Neural progenitor cell (in vitro differentiated cells): ENCODE measurements at regions not wholly inside any gene's neighbourhood (a gene's known extent, or its start where the extent isn't known, plus 50 kb on each side); places are given as distances from the start of the nearest gene placed in this dataset.
"Not testable (repeated sequence)": the region's sequence is repeated elsewhere in the genome, so short reads cannot be mapped to it uniquely, and the experiment has no call there.

ENCODE experiments used
- DNase-seq: peaks from one replicate; pipeline ENCODE4 v3.0.0-alpha.2; 2016; ENCODE audit warnings: low spot score
- H2AFZ ChIP-seq: fragments of 200-600 bp; sonication (generic); replicated peaks from 2 replicates; pipeline ENCODE4 v1.6.1; 2016; ENCODE audit warnings: antibody characterized with exemption
- H3F3A ChIP-seq: fragments of 200-600 bp; sonication (generic); 2 replicates; pipeline ENCODE4 v1.6.1; 2016; ENCODE audit warnings: antibody characterized with exemption, low read depth
- H3K27ac ChIP-seq: fragments of 200-600 bp; sonication (generic); 2 replicates; pipeline ENCODE4 v1.5.1; 2016; ENCODE audit warnings: mild to moderate bottlenecking
- H3K27me3 ChIP-seq: fragments of 200-600 bp; sonication (generic); 2 replicates; pipeline ENCODE4 v1.6.1; 2016; ENCODE audit warnings: mild to moderate bottlenecking, moderate library complexity
- H3K36me3 ChIP-seq: fragments of 200-600 bp; sonication (generic); 2 replicates; pipeline ENCODE4 v1.5.1; 2016
- H3K4me1 ChIP-seq: fragments of 200-600 bp; sonication (generic); 2 replicates; pipeline ENCODE4 v1.6.1; 2016; ENCODE audit warnings: mixed run types
- H3K4me2 ChIP-seq: fragments of 200-600 bp; sonication (generic); 2 replicates; pipeline ENCODE4 v1.6.1; 2016
- H3K4me3 ChIP-seq: fragments of 200-600 bp; sonication (generic); 2 replicates; pipeline ENCODE4 v1.5.1; 2016
- H3K79me2 ChIP-seq: fragments of 200-600 bp; sonication (generic); 2 replicates; pipeline ENCODE4 v1.6.1; 2016; ENCODE audit warnings: low read depth
- H3K9ac ChIP-seq: fragments of 200-600 bp; sonication (generic); 2 replicates; pipeline ENCODE4 v1.6.1; 2016
- H3K9me3 ChIP-seq: fragments of 200-600 bp; sonication (generic); 2 replicates; pipeline ENCODE4 v1.5.1; 2016; ENCODE audit warnings: low read depth
- H4K20me1 ChIP-seq: fragments of 200-600 bp; sonication (generic); 2 replicates; pipeline ENCODE4 v1.6.1; 2016; ENCODE audit warnings: low read depth
- H3K27ac Mint-ChIP-seq: 3 replicates; pipeline ENCODE4 v1.8.0; 2021; ENCODE audit warnings: mixed read lengths
- H3K27me3 Mint-ChIP-seq: 2 replicates; pipeline ENCODE4 v1.8.0; 2022; ENCODE audit warnings: low read depth, mild to moderate bottlenecking, inconsistent platforms, moderate library complexity, mixed read lengths; ENCODE audit not compliant: insufficient read depth
- H3K36me3 Mint-ChIP-seq: 3 replicates; pipeline ENCODE4 v1.8.0; 2021; ENCODE audit warnings: mixed read lengths
- H3K4me1 Mint-ChIP-seq: 3 replicates; pipeline ENCODE4 v1.8.0; 2021; ENCODE audit warnings: mixed read lengths
- H3K4me3 Mint-ChIP-seq: 3 replicates; pipeline ENCODE4 v1.8.0; 2021; ENCODE audit warnings: mild to moderate bottlenecking, moderate library complexity, mixed read lengths
- H3K9me3 Mint-ChIP-seq: 3 replicates; pipeline ENCODE4 v1.8.0; 2020; ENCODE audit warnings: mixed read lengths
- EZH2 ChIP-seq: fragments of 200-600 bp; sonication (generic); IDR thresholded peaks from 2 replicates; pipeline ENCODE4 v1.6.1; 2017; ENCODE audit warnings: antibody characterized with exemption, mild to moderate bottlenecking, moderate library complexity
- EZH2phosphoT487 ChIP-seq: fragments of 200-600 bp; sonication (generic); IDR thresholded peaks from 2 replicates; pipeline ENCODE4 v1.6.1; 2017; ENCODE audit warnings: antibody characterized with exemption
- TF ChIP-seq, protein P1 (sequence below): fragments of 200-600 bp; sonication (generic); IDR thresholded peaks from 2 replicates; pipeline ENCODE4 v1.5.1; 2017; ENCODE audit warnings: antibody characterized with exemption, mild to moderate bottlenecking

- H3K9ac ChIP-seq = no peak overlapping the region
- H3K27me3 ChIP-seq = no peaks in the 10 kb centered on the region
- Mint-ChIP-seq H3K27ac (no peak overlapping the region), H3K36me3 (no peaks in the 10 kb centered on the region), H3K9me3 (no peaks in the 10 kb centered on the region), H3K27me3 (no peaks in the 10 kb centered on the region), H3K4me3 (no peak overlapping the region), H3K4me1 (peaks cover 6% of the 10 kb centered on the region)
- no peak overlapping the region for H2AFZ ChIP-seq
- TF ChIP-seq EZH2 (no peak), EZH2phosphoT487 (no peak)
- TF ChIP-seq, protein P1, sequence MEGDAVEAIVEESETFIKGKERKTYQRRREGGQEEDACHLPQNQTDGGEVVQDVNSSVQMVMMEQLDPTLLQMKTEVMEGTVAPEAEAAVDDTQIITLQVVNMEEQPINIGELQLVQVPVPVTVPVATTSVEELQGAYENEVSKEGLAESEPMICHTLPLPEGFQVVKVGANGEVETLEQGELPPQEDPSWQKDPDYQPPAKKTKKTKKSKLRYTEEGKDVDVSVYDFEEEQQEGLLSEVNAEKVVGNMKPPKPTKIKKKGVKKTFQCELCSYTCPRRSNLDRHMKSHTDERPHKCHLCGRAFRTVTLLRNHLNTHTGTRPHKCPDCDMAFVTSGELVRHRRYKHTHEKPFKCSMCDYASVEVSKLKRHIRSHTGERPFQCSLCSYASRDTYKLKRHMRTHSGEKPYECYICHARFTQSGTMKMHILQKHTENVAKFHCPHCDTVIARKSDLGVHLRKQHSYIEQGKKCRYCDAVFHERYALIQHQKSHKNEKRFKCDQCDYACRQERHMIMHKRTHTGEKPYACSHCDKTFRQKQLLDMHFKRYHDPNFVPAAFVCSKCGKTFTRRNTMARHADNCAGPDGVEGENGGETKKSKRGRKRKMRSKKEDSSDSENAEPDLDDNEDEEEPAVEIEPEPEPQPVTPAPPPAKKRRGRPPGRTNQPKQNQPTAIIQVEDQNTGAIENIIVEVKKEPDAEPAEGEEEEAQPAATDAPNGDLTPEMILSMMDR = no peak
- no peak overlapping the region for H3K4me3 ChIP-seq
- H3K9me3 ChIP-seq = no peaks in the 10 kb centered on the region
- no peaks in the 10 kb centered on the region for H3K79me2 ChIP-seq
- H3F3A ChIP-seq = no peaks in the 10 kb centered on the region
- no peaks in the 10 kb centered on the region for H4K20me1 ChIP-seq
- no peak overlapping the region for H3K4me2 ChIP-seq
- H3K36me3 ChIP-seq = no peaks in the 10 kb centered on the region
- H3K27ac ChIP-seq = no peak overlapping the region
- no peak for DNase-seq
- H3K4me1 ChIP-seq = no peaks in the 10 kb centered on the region
Measured at GRCh38 chr20:5680192-5680591, 69.4 kb upstream of the GPCPD1 start.

- H3K9me3 ChIP-seq = no peaks in the 10 kb centered on the region
- no peaks in the 10 kb centered on the region for H3K27me3 ChIP-seq
- Mint-ChIP-seq H3K36me3 (no peaks in the 10 kb centered on the region), H3K4me3 (no peak overlapping the region), H3K27me3 (no peaks in the 10 kb centered on the region), H3K9me3 (no peaks in the 10 kb centered on the region), H3K4me1 (peaks cover 6% of the 10 kb centered on the region), H3K27ac (no peak overlapping the region)
- no peaks in the 10 kb centered on the region for H3F3A ChIP-seq
- H3K4me3 ChIP-seq = no peak overlapping the region
- no peaks in the 10 kb centered on the region for H3K36me3 ChIP-seq
- H3K9ac ChIP-seq = no peak overlapping the region
- no peak for DNase-seq
- H4K20me1 ChIP-seq = no peaks in the 10 kb centered on the region
- TF ChIP-seq, protein P1 = no peak
- TF ChIP-seq EZH2phosphoT487 = no peak
- no peaks in the 10 kb centered on the region for H3K79me2 ChIP-seq
- no peak overlapping the region for H3K4me2 ChIP-seq
- no peak overlapping the region for H3K27ac ChIP-seq
- no peaks in the 10 kb centered on the region for H3K4me1 ChIP-seq
- no peak overlapping the region for H2AFZ ChIP-seq
Measured at GRCh38 chr20:5678777-5679176, 68.0 kb upstream of the GPCPD1 start.

GRCh38 chr20:5677944-5678343 is 67.1 kb upstream of the GPCPD1 start:
- not testable (repeated sequence) for H3K9me3 ChIP-seq, H3K27ac Mint-ChIP-seq, H4K20me1 ChIP-seq, H3K27me3 ChIP-seq, H3K9ac ChIP-seq, H3K9me3 Mint-ChIP-seq, H3K36me3 Mint-ChIP-seq, H3K4me3 Mint-ChIP-seq, DNase-seq, H3K4me1 Mint-ChIP-seq, H3K79me2 ChIP-seq, H3K36me3 ChIP-seq, H3K27me3 Mint-ChIP-seq, H3K4me1 ChIP-seq, H3F3A ChIP-seq, H3K4me2 ChIP-seq, H2AFZ ChIP-seq, H3K4me3 ChIP-seq, H3K27ac ChIP-seq

DNA sequence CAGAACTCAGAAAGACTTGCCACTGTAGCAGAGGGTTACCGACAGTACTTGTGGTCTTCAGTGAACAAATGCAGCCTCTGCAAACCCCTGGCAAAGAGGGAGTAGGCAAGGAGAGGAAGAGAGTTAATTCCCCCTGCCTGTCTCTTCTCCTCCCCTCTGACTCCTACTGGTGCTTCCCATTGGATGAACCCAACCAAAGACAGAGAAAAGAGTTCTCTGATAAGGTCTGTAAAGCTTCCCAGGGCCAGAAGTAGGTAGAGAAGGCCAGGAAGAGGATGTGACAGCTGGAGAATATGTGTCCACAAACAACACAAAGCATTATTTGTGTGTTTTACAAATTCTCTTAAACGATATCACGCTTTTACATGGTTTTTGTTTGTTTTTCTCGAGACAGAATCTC is 66.6 kb upstream of the GPCPD1 start:
- Histone ChIP-seq H3K4me1 (no peaks in the 10 kb centered on the region), H3K27me3 (no peaks in the 10 kb centered on the region), H3K4me3 (no peak overlapping the region), H3K9ac (no peak overlapping the region), H3K9me3 (no peaks in the 10 kb centered on the region), H3K27ac (no peak overlapping the region), H3F3A (no peaks in the 10 kb centered on the region), H3K79me2 (no peaks in the 10 kb centered on the region), H2AFZ (no peak overlapping the region), H3K36me3 (no peaks in the 10 kb centered on the region), H3K4me2 (no peak overlapping the region), H4K20me1 (no peaks in the 10 kb centered on the region)
- Mint-ChIP-seq H3K4me1 (peaks cover 6% of the 10 kb centered on the region), H3K27me3 (no peaks in the 10 kb centered on the region), H3K9me3 (no peaks in the 10 kb centered on the region), H3K27ac (no peak overlapping the region), H3K4me3 (no peak overlapping the region), H3K36me3 (no peaks in the 10 kb centered on the region)
- DNase-seq = no peak
- TF ChIP-seq, protein P1 = no peak
- TF ChIP-seq EZH2 (no peak), EZH2phosphoT487 (no peak)
